ENCODE measurements at regions not wholly inside any gene's neighbourhood (a gene's known extent, or its start where the extent isn't known, plus 50 kb on each side); places are given as distances from the start of the nearest gene placed in this dataset.

- Histone ChIP-seq H3K4me3 (no peak overlapping the region), H3K27ac (no peak overlapping the region)
Measured at GRCh38 chr1:104874044-104874443, 1124.3 kb downstream of the AMY1C start.

GRCh38 chr1:104878203-104878909 is 1128.7 kb downstream of the AMY1C start:
- Histone ChIP-seq H3K27ac (no peak overlapping the region), H3K4me3 (no peak overlapping the region)

DNA sequence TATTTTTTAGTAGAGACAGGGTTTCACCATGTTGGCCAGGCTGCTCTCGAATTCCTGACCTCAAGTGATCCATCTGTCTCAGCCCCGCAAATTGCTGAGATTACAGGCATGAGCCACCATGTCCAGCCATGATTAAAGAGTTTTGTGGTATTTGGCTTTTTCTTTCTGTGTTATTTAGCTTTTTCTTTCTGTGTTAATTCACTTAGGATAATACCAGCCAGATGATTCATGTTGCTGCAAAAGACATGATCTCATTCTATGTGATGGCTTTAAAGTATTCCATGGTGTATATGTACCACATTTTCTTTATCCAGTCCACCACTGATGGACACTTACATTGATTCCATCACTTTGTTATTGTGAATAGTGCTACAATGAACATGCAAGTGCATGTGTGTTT is 1135.2 kb downstream of the AMY1C start:
- no peak overlapping the region for H3K27ac ChIP-seq
- H3K4me3 ChIP-seq: no peak overlapping the region

DNA sequence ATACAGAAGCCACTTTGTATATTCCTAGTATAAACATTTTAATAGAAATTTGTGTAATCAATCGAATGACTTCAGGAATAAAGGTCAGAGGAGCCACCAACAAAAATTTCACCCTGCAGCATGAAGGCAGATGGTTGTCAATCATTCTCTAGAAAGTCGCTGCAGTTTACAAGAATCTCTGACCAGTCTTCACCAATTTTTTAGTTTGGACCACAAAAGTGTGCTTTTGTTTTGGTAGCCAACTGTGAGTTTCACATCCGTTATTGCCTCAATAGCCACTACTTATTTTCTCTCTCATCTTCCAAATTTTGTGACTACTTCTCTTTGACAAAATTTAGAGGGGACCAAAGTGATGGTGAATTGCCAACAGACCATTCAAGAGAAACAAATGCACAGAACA is 1155.6 kb downstream of the AMY1C start:
- Histone ChIP-seq H3K27ac (no peak overlapping the region), H3K4me3 (no peak overlapping the region)

DNA sequence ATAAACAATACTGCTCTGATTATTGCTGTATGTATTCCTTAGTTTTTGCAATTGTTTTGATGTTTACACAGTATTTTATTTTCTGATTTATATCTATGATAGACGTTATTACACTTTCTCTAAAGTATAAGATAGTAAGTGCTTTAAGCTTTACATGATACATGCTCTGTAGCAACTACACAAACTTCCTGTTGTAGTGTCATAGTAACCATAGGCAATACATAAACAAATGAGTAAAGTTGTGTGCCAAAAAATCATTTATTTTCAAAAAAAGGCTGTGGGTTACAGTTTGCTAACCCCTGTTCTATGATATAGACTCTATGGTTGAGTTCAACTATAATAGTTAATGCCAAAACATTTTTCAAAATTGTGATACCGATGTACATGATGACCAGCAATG is 1156.4 kb downstream of the AMY1C start:
- Histone ChIP-seq H3K4me3 (no peak overlapping the region), H3K27ac (no peak overlapping the region)

- Histone ChIP-seq H3K4me3 (no peak overlapping the region), H3K27ac (no peak overlapping the region)
Measured at GRCh38 chr1:104919188-104919587, 1169.5 kb downstream of the AMY1C start.

GRCh38 chr1:104921525-104921924 is 1171.8 kb downstream of the AMY1C start:
- no peak overlapping the region for H3K4me3 ChIP-seq

GRCh38 chr1:104923075-104923474 is 1173.4 kb downstream of the AMY1C start:
- Histone ChIP-seq H3K4me3 (no peak overlapping the region), H3K27ac (no peak overlapping the region)

More at GRCh38 chr1:104921525-104921924, 1171.8 kb downstream of the AMY1C start:
- no peak overlapping the region for H3K27ac ChIP-seq

DNA sequence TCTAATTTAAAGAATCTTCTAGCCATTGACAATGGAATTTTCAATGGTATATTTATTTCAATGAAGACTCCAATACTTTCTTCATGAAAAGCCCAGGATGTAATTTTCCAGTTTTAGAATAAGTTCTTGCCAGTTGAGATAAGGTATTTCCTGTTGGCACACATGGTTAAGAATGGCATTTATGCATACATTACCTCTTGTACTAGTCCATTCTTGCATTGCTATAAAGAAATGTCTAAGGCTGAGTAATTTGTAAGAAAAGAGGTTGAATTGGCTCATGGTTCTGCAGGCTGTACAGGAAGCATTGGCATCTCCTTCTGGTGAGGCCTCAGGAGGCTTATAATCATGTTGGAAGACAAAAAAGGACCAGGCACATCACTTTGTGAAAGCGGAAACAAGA is 1179.6 kb downstream of the AMY1C start:
- no peak overlapping the region for H3K4me3 ChIP-seq
- no peak overlapping the region for H3K27ac ChIP-seq

DNA sequence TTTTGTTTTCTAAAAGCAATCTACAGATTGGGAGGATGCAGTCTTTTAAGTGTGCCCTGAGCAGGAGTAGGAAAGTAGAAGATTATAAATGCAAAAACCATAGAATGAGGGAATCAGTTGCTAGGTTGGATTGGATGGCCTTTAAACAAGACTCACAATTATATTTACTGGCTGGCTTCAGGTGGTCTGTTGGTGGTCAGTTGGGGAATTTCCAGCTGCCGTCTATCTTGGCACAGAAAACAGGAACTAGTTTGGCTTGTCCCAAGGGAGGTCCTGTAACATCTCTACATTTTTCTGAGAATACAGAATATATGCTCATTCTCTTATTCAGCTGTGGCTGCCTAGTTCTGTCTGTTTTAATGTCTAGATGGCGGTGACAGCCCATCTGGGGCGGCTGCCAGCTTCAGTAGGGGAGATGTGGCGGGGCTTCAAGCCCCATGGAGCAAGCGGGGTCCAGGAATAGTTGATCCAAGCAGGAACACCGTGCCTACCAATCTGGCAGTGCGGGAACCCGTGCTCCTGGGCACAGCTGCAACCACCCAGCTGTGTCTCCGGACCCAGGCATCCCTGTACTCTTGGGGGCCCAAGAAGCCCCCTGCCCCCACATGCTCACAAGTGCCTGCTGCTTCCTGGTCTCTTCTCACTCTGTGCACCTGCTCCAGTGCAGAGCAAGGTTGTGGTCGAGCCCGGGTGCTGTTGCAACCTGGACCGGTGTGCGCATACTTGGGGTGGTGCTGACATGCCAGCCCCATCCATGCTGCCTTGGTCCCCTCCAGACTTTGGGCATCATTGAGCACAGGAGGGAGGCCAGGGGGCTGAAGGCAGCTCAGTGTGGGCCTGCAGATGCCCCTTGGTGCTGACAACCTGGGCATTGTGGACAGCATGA is 1182.6 kb downstream of the AMY1C start:
- no peak overlapping the region for H3K4me3 ChIP-seq
- no peak overlapping the region for H3K27ac ChIP-seq

DNA sequence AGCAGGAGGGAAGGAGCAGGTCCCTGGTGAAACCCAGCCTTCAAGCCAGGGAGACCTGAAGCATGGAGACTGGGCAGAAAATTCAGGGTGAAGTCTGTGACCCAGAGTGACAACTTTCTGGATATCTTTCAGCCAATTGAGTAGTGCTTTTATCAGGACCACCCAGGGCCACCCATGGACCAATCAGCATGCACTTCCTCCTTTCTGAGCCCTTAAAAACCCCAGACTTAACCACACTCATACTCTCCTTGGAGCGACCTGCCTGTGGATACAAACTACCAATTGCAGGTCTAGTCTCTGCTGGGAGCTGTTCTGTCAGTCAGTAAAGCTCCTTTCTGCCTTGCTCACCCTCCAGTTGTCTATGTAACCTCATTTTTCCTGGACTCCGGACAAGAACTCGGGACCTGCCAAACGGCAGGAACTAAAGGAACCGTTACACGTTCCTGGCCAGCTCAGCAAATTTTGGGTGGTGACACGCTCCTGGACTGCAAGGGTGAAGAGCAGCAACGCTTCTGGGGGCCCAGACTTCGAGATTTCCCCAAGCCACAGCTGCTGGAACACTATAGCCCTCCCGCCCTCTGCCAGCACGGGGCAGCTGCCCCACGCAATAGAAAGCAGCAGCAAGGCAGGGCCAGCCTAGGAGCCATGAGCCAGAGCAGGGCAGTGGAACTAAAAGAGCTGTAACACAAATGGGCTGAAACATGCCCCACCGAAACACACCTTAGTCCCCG is 1183.4 kb downstream of the AMY1C start:
- no peak overlapping the region for H3K4me3 ChIP-seq

DNA sequence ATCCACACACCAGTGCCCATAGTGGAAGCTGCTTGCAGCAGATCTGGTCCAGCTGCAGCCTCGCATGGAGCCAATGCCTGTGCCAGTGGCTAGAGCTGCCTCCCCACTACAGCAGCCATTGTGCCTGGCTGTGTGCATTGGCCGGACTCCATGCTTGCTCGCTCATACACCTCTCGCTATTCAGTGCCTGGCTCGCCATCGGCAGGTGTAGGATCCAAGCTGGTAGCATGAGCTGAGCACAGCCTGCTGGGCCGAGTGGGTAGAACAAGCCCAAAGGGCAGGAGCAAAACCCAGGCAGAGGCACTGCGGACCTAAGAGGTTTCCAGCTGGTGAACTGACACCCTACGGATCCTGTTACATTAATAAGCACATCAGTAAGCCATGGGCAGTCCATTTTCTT is 1184.1 kb downstream of the AMY1C start:
- Histone ChIP-seq H3K27ac (no peak overlapping the region), H3K4me3 (no peak overlapping the region)

More for the DNA sequence above, 1183.4 kb downstream of the AMY1C start:
- H3K27ac ChIP-seq: no peak overlapping the region

DNA sequence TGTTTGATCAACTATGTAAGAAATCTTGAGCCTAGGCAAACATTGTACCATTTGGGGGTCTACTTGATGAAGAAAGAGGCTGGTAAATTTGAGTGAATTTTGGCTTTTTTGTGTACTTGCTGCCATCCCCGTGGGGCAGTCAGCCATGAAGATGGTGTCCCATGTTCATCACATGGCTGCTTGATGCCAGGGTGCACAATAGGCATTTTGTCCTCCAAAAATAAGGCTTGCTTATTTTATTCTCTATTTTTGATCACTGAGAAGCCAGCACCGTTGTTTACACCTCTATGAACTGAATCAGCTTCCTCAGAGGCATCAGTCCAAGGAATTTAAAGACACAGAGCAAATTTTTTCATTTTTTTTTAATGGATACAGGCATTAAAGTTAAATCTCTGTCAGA is 1195.7 kb downstream of the AMY1C start:
- Histone ChIP-seq H3K27ac (no peak overlapping the region), H3K4me3 (no peak overlapping the region)

GRCh38 chr1:104946558-104947210 is 1197.0 kb downstream of the AMY1C start:
- no peak overlapping the region for H3K4me3 ChIP-seq

DNA sequence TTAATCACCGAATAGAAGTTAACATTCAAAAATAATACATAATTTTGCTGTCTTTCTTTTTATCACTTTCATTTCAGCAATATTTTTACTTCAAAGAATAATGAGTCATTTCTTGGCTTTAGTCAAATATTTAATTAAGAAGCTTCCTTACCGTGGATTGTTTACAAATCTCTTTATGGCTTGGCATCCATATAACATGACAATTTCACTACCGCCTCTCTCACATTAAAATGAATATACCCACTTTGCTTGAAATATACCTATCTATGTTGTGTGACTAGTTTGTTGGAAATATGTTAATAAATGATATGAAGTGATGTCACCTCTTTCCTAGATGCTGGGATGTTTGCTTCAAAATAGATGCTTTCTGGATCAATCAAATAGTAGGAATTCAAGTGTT is 1203.9 kb downstream of the AMY1C start:
- no peak overlapping the region for H3K27ac ChIP-seq
- H3K4me3 ChIP-seq: no peak overlapping the region

More at GRCh38 chr1:104946558-104947210, 1197.0 kb downstream of the AMY1C start:
- no peak overlapping the region for H3K27ac ChIP-seq

DNA sequence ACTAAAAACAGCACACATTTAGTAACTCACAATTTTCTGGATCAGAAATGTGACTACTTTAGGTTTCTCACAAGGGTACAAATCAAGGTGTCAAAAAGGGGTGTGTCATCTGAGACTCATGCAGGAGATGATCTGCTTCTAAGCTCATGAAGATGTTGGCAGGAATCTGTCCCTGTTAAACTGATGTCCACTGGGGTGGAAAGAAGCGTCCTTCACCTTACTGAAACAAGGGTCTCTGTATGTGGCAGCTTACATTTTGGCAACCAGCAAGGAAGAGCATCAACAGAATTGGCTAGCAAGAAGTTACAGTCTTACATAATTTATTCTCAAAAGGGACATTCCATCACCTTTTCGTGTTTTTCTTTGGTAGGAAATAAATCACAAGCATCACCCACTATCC is 1223.8 kb downstream of the AMY1C start:
- Histone ChIP-seq H3K27ac (no peak overlapping the region), H3K4me3 (no peak overlapping the region)

GRCh38 chr1:104979651-104980050 is 1230.0 kb downstream of the AMY1C start:
- Histone ChIP-seq H3K4me3 (no peak overlapping the region), H3K27ac (no peak overlapping the region)

DNA sequence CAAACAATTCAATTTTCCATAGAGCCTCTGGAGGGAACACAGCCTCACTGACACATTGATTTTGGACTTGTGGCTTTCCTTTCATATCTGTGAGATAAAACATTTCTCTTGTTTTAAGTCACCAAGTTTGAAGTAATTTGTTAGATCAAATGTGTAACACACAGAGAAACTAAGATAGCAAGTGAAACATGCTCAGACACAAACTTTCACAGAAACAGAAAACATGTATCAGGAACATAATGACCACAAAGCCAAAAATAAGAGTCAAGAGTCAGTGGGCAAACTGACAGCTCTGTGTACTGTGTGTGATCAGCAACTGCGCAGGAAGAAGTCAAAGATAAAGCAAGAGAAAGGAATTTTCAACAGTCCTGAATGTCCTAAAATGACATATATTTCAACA is 1237.5 kb downstream of the AMY1C start:
- Histone ChIP-seq H3K4me3 (no peak overlapping the region), H3K27ac (no peak overlapping the region)

DNA sequence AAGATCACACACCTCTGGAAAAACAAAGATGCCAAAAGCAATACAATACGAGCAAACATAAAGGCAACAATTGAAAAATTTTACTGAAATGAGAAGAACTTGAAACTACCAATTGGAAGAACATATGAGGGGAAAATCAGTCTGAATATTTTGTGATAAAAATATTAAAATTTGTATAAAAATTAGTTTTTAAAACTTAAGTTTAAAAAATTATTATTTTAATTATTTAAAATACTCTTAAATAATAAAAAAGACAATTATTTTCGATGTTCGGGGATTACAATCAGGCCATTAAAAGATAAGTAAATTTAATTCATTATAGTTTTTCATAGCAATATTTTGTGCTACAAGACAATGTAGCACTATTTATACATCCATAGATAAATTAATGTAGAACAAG is 1239.3 kb downstream of the AMY1C start:
- H3K4me3 ChIP-seq: no peak overlapping the region
- H3K27ac ChIP-seq: no peak overlapping the region

- no peak overlapping the region for H3K4me3 ChIP-seq
- H3K27ac ChIP-seq: no peak overlapping the region
Measured at GRCh38 chr1:104991702-104992101, 1242.0 kb downstream of the AMY1C start.

All from skin epidermis (tissue), 12 donors.